WTC11 (cell line): ENCODE measurements at regions not wholly inside any gene's neighbourhood (a gene's known extent, or its start where the extent isn't known, plus 50 kb on each side); places are given as distances from the start of the nearest gene placed in this dataset.

Source experiments
- ATAC-seq: fragments of 200-7000 bp; cut with Tn5 transposase; 2 replicates; pipeline ENCODE4 v1.10.0; 2021; ENCODE audit warnings: mild to moderate bottlenecking, moderate library complexity
- CTCF ChIA-PET: fragments of 300-600 bp; sonication (Branson Sonifier 250); formaldehyde crosslinking; loops from one replicate; lab custom pipeline; 2021; ENCODE audit warnings: antibody characterized with exemption; lab: Charles Lee
- POLR2A ChIA-PET: fragments of 350-600 bp; sonication (Branson Sonifier 250); formaldehyde crosslinking; loops from one replicate; lab custom pipeline; 2021; ENCODE audit warnings: antibody characterized with exemption; lab: Charles Lee
- DNase-seq: peaks from one replicate; pipeline ENCODE4 v3.0.0; 2021; ENCODE audit warnings: low spot score
- H3K27ac Mint-ChIP-seq: 2 replicates; pipeline ENCODE4 v1.8.0; 2021; ENCODE audit warnings: mixed read lengths
- H3K27me3 Mint-ChIP-seq: 2 replicates; pipeline ENCODE4 v1.8.0; 2021; ENCODE audit warnings: low read depth, mild to moderate bottlenecking, moderate library complexity, mixed read lengths
- H3K36me3 Mint-ChIP-seq: 2 replicates; pipeline ENCODE4 v1.8.0; 2021; ENCODE audit warnings: mixed read lengths
- H3K4me1 Mint-ChIP-seq: 2 replicates; pipeline ENCODE4 v1.8.0; 2022; ENCODE audit warnings: mixed read lengths
- H3K4me3 Mint-ChIP-seq: 2 replicates; pipeline ENCODE4 v1.8.0; 2021; ENCODE audit warnings: mild to moderate bottlenecking, moderate library complexity, mixed read lengths
- H3K9me3 Mint-ChIP-seq: 2 replicates; pipeline ENCODE4 v1.8.0; 2021; ENCODE audit warnings: mixed read lengths
- CREB1 ChIP-seq: sonication (generic); formaldehyde crosslinking; IDR thresholded peaks from 2 replicates; pipeline ENCODE4 v1.8.0; 2023; ENCODE audit warnings: mild to moderate bottlenecking, missing genetic modification reagents
- E2F4 ChIP-seq: sonication (generic); formaldehyde crosslinking; IDR thresholded peaks from 2 replicates; pipeline ENCODE4 v1.8.1; 2022; ENCODE audit warnings: low read depth, mild to moderate bottlenecking, moderate library complexity, missing genetic modification reagents, borderline replicate concordance
- ESRRA ChIP-seq: sonication (generic); formaldehyde crosslinking; IDR thresholded peaks from 2 replicates; pipeline ENCODE4 v1.8.1; 2022; ENCODE audit warnings: mild to moderate bottlenecking, missing genetic modification reagents, borderline replicate concordance
- FOXJ3 ChIP-seq: sonication (generic); formaldehyde crosslinking; IDR thresholded peaks from 2 replicates; pipeline ENCODE4 v1.9.0; 2021; ENCODE audit warnings: missing genetic modification reagents, mild to moderate bottlenecking, borderline replicate concordance
- FOXP1 ChIP-seq: sonication (generic); formaldehyde crosslinking; IDR thresholded peaks from 2 replicates; pipeline ENCODE4 v1.8.0; 2022; ENCODE audit warnings: missing genetic modification reagents, mild to moderate bottlenecking, moderate library complexity, borderline replicate concordance
- JUN ChIP-seq: sonication (generic); formaldehyde crosslinking; IDR thresholded peaks from 2 replicates; pipeline ENCODE4 v1.8.0; 2023; ENCODE audit warnings: mild to moderate bottlenecking, missing genetic modification reagents
- KAT7 ChIP-seq: sonication (generic); formaldehyde crosslinking; IDR thresholded peaks from 2 replicates; pipeline ENCODE4 v1.8.1; 2023; ENCODE audit warnings: missing genetic modification reagents, mild to moderate bottlenecking, borderline replicate concordance
- MAX ChIP-seq: sonication (generic); formaldehyde crosslinking; IDR thresholded peaks from 2 replicates; pipeline ENCODE4 v1.8.0; 2022; ENCODE audit warnings: mild to moderate bottlenecking, missing genetic modification reagents
- NFE2L1 ChIP-seq: sonication (generic); formaldehyde crosslinking; IDR thresholded peaks from 2 replicates; pipeline ENCODE4 v1.8.1; 2023; ENCODE audit warnings: missing genetic modification reagents
- TEAD1 ChIP-seq: sonication (generic); formaldehyde crosslinking; IDR thresholded peaks from 2 replicates; pipeline ENCODE4 v1.8.0; 2022; ENCODE audit warnings: mild to moderate bottlenecking, missing genetic modification reagents
- USF1 ChIP-seq: sonication (generic); formaldehyde crosslinking; IDR thresholded peaks from 2 replicates; pipeline ENCODE4 v1.8.0; 2022; ENCODE audit warnings: mild to moderate bottlenecking, missing genetic modification reagents
- ZBTB43 ChIP-seq: sonication (generic); formaldehyde crosslinking; IDR thresholded peaks from 2 replicates; pipeline ENCODE4 v1.8.1; 2023; ENCODE audit warnings: mild to moderate bottlenecking, missing genetic modification reagents
- ZMAT4 ChIP-seq: fragments of 250-450 bp; sonication (Bioruptor Pico); IDR thresholded peaks from 2 replicates; pipeline ENCODE4 v1.9.0; 2021; ENCODE audit warnings: mild to moderate bottlenecking
- ZNF138 ChIP-seq: sonication (generic); formaldehyde crosslinking; conservative IDR thresholded peaks from 2 replicates; pipeline ENCODE4 v1.8.1; 2022; ENCODE audit warnings: mild to moderate bottlenecking, moderate library complexity, missing genetic modification reagents
- ZNF263 ChIP-seq: sonication (generic); formaldehyde crosslinking; IDR thresholded peaks from 2 replicates; pipeline ENCODE4 v1.8.1; 2022; ENCODE audit warnings: low read depth, mild to moderate bottlenecking, moderate library complexity, missing genetic modification reagents
- ZNF396 ChIP-seq: fragments of 250-450 bp; sonication (Bioruptor Pico); IDR thresholded peaks from 2 replicates; pipeline ENCODE4 v1.8.0; 2021; ENCODE audit warnings: mild to moderate bottlenecking, moderate library complexity, borderline replicate concordance

- H3K9me3 Mint-ChIP-seq, result no peaks in the 10 kb centered on the region
- no peak overlapping the region for H3K4me3 Mint-ChIP-seq
- ATAC-seq, result no peak
- TF ChIP-seq KAT7 (CRISPR knock-in tag) (no peak), TEAD1 (no peak), FOXP1 (CRISPR knock-in tag) (no peak), ZMAT4 (CRISPR knock-in tag) (no peak), NFE2L1 (CRISPR knock-in tag) (no peak), ESRRA (CRISPR knock-in tag) (no peak), ZNF263 (CRISPR knock-in tag) (no peak), FOXJ3 (CRISPR knock-in tag) (no peak), ZNF396 (CRISPR knock-in tag) (no peak), CREB1 (CRISPR knock-in tag) (no peak)
- ChIA-PET POLR2A (interaction anchor here (0.6 kb wide), 1 partner anchor 53 kb away, joined by 3 read pairs; no protein-coding TSS in a partner anchor), CTCF (interaction anchor here (0.8 to 4.0 kb wide), 5 partner anchors 53 to 69 kb away, joined by 3 to 23 read pairs (median 7); no protein-coding TSS in a partner anchor)
- peaks cover 12% of the 10 kb centered on the region for H3K27me3 Mint-ChIP-seq
- DNase-seq, result no peak
- no peaks in the 10 kb centered on the region for H3K36me3 Mint-ChIP-seq
- no peak overlapping the region for H3K27ac Mint-ChIP-seq
- peaks cover 35% of the 10 kb centered on the region for H3K4me1 Mint-ChIP-seq
Observed at GRCh38 chr6:44009425-44010321, 117.6 kb downstream of the MRPL14 start.

GRCh38 chr6:44008821-44009370 is 118.4 kb downstream of the MRPL14 start:
- ChIA-PET POLR2A (interaction anchor here (0.6 to 0.8 kb wide), 2 partner anchors 33 to 54 kb away, joined by 3 read pairs; no protein-coding TSS in a partner anchor), CTCF (interaction anchor here (0.7 to 4.0 kb wide), 5 partner anchors 20 to 72 kb away, joined by 3 to 23 read pairs (median 4); no protein-coding TSS in a partner anchor)
- H3K27ac Mint-ChIP-seq, result no peak overlapping the region

More at GRCh38 chr6:44008821-44009370, 118.4 kb downstream of the MRPL14 start:
- no peak for TF ChIP-seq ZNF138 (CRISPR knock-in tag)
- no peak for TF ChIP-seq E2F4 (CRISPR knock-in tag)
- TF ChIP-seq JUN (CRISPR knock-in tag), result no peak
- no peak for TF ChIP-seq MAX (CRISPR knock-in tag)
- TF ChIP-seq USF1 (CRISPR knock-in tag), result no peak
- no peak for TF ChIP-seq ZBTB43
- TF ChIP-seq, all 79 proteins: peak for 0
- Mint-ChIP-seq H3K4me3 (no peak overlapping the region), H3K27me3 (peaks cover 19% of the 10 kb centered on the region), H3K36me3 (no peaks in the 10 kb centered on the region), H3K4me1 (peaks cover 41% of the 10 kb centered on the region), H3K9me3 (no peaks in the 10 kb centered on the region)
- DNase-seq, result no peak
- ATAC-seq, result no peak
